Prostate gland (tissue), 2 donors: ENCODE measurements at regions not wholly inside any gene's neighbourhood (a gene's known extent, or its start where the extent isn't known, plus 50 kb on each side); places are given as distances from the start of the nearest gene placed in this dataset.

Experiments used
- DNase-seq: peaks from one replicate; pipeline ENCODE4 v3.0.0-alpha.2; 2019; ENCODE audit warnings: low spot score
- H3K27ac ChIP-seq, 2 donors: fragments of 200-600 bp; sonication (generic); 2 replicates each; pipeline ENCODE4 v1.5.1; 2017 to 2019
- H3K27me3 ChIP-seq: fragments of 200-600 bp; sonication (generic); replicated peaks from 2 replicates; pipeline ENCODE4 v1.5.1; 2019; ENCODE audit not compliant: insufficient read depth
- H3K36me3 ChIP-seq, 2 donors: fragments of 200-600 bp; sonication (generic); 1 replicate in 1 of 2; 2 replicates in 1 of 2; pipeline versions ENCODE4 v1.5.1 to v1.8.1; 2017 to 2019
- H3K4me1 ChIP-seq: fragments of 200-600 bp; sonication (generic); replicated peaks from 2 replicates; pipeline ENCODE4 v1.5.1; 2019
- H3K4me3 ChIP-seq, 2 donors: fragments of 200-600 bp; sonication (generic); 2 replicates each; pipeline ENCODE4 v1.5.1; 2017 to 2019
- H3K9me3 ChIP-seq: fragments of 200-600 bp; sonication (generic); 2 replicates; pipeline ENCODE4 v1.5.1; 2017
- POLR2A ChIP-seq: fragments of 450-650 bp; IDR thresholded peaks from one replicate; pipeline ENCODE4 v1.6.1; 2016; ENCODE audit warnings: antibody characterized with exemption, mild to moderate bottlenecking
- POLR2AphosphoS5 ChIP-seq: sonication (generic); formaldehyde crosslinking; IDR thresholded peaks from one replicate; pipeline ENCODE4 v1.6.1; 2017; ENCODE audit warnings: antibody characterized with exemption
- WGBS: methylation state at CpG from one replicate; pipeline ENCODE4 v1.1.5; 2018; 5-methylcytosine and 5-hydroxymethylcytosine counted together
- intact Hi-C: fragments of 100-400 bp; cut with DNase I; formaldehyde crosslinking; loops from one replicate; pipeline ENCODE4 v1.14.2; 2022
- TF ChIP-seq, protein P1 (sequence below), 4 experiments: fragments of 200-600 bp in 2 of 4; fragments of 450-650 bp in 2 of 4; sonication (generic) in 2 of 4; IDR thresholded peaks; 1 replicate in 3 of 4; 2 replicates in 1 of 4; pipeline ENCODE4 v1.5.1; 2016 to 2019; ENCODE audit warnings: antibody characterized with exemption in 4 of 4, mild to moderate bottlenecking in 2 of 4, moderate library complexity in 2 of 4

DNA sequence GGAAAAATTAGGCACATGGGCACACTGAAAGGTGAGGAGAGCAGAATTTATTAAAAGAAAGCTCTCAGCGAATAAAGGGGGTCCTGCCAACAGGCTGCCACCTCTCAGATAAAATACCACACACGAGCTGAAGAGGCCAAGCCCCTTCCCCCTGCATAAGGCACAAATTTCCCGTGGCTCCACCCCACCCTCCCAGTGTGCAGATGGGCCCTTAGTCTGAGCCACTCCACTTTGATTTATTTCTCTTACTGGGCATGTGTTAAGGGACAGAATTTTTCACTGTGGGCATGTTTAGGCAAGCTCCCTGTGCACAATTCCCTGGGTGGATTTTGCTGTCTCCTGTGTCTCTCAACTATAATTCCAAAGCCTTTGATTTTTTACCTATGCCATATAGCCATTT is 409.8 kb downstream of the TBL1XR1 start:
- 54% methylated on average over 3 of the region's 3 CpGs for WGBS

GRCh38 chr3:176785171-176785570 is 412.1 kb downstream of the TBL1XR1 start:
- no peak for DNase-seq
- no peaks in the 10 kb centered on the region for H3K4me1 ChIP-seq
- WGBS, result 15% methylated on average over 3 of the region's 3 CpGs
- no peak overlapping the region for H3K4me3 ChIP-seq
- H3K36me3 ChIP-seq, result no peaks in the 10 kb centered on the region
- intact Hi-C loops, result no loop called here
- H3K27ac ChIP-seq, result no peak overlapping the region
- H3K9me3 ChIP-seq, result no peaks in the 10 kb centered on the region
- TF ChIP-seq POLR2AphosphoS5 (no peak), POLR2A (no peak)
- TF ChIP-seq, protein P1, sequence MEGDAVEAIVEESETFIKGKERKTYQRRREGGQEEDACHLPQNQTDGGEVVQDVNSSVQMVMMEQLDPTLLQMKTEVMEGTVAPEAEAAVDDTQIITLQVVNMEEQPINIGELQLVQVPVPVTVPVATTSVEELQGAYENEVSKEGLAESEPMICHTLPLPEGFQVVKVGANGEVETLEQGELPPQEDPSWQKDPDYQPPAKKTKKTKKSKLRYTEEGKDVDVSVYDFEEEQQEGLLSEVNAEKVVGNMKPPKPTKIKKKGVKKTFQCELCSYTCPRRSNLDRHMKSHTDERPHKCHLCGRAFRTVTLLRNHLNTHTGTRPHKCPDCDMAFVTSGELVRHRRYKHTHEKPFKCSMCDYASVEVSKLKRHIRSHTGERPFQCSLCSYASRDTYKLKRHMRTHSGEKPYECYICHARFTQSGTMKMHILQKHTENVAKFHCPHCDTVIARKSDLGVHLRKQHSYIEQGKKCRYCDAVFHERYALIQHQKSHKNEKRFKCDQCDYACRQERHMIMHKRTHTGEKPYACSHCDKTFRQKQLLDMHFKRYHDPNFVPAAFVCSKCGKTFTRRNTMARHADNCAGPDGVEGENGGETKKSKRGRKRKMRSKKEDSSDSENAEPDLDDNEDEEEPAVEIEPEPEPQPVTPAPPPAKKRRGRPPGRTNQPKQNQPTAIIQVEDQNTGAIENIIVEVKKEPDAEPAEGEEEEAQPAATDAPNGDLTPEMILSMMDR (IDR thresholded peaks at IDR 0.05), result no peak
- H3K27me3 ChIP-seq, result no peaks in the 10 kb centered on the region

More for the DNA sequence above, 409.8 kb downstream of the TBL1XR1 start:
- Histone ChIP-seq H3K4me1 (no peaks in the 10 kb centered on the region), H3K9me3 (no peaks in the 10 kb centered on the region), H3K27ac (no peak overlapping the region), H3K36me3 (no peaks in the 10 kb centered on the region), H3K27me3 (no peaks in the 10 kb centered on the region), H3K4me3 (no peak overlapping the region)
- intact Hi-C loops, result no loop called here
- DNase-seq, result no peak
- TF ChIP-seq POLR2AphosphoS5, result no peak

DNA sequence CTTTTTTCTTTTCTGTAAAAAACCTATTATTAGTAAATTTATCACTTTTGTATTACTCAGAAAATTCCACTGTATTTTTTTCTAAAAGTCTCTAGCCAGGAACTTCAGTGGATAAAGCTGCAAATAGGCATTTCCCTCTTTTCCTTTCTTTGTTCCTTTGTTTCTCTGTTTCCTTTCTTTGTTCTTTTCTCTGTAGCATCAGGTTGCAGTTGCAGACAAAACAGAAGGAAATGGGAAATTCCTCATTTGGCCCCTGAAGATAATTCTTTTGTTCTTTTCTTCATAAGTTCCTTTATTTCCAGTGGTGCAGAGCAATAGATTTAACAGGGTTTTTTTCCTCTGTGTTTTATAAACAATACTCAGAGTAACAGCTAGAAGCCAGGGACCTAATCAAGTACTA is 416.5 kb downstream of the TBL1XR1 start:
- intact Hi-C loops, result no loop called here
- H3K27ac ChIP-seq, result no peak overlapping the region
- DNase-seq, result no peak
- no peaks in the 10 kb centered on the region for H3K9me3 ChIP-seq
- H3K4me3 ChIP-seq, result no peak overlapping the region
- TF ChIP-seq, protein P1 (IDR thresholded peaks at IDR 0.05), result no peak
- TF ChIP-seq POLR2A (no peak), POLR2AphosphoS5 (no peak)
- no peaks in the 10 kb centered on the region for H3K27me3 ChIP-seq
- no peaks in the 10 kb centered on the region for H3K4me1 ChIP-seq
- no peaks in the 10 kb centered on the region for H3K36me3 ChIP-seq

DNA sequence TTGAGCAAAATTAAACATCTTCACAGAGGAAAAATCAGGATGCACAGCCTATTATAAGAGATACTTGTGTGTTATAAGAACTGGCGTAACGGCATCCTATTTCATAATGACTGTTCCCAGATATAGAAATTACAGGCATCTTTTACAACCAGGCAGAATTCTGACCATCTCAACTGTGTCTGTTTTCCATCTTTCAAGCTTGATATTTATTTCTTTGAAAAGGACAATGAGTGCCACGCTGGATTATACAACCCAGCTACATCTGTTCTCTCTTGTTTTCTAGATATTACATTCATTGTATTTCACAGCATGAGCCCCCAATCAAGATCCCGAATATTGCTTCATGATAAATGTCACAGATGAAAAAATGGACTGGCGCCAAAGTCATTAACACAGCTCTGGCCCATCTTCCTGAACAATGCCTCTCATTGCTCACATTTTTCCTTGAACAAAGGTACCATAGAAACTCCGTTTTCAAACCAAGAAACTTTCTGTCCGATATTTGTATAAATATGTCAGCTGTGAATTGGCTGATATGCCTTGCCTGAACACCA is 420.6 kb downstream of the TBL1XR1 start:
- Histone ChIP-seq H3K9me3 (no peaks in the 10 kb centered on the region), H3K4me1 (no peaks in the 10 kb centered on the region), H3K4me3 (no peak overlapping the region), H3K36me3 (no peaks in the 10 kb centered on the region), H3K27me3 (no peaks in the 10 kb centered on the region), H3K27ac (no peak overlapping the region)
- DNase-seq, result no peak
- 59% methylated on average over 7 of the region's 7 CpGs for WGBS
- intact Hi-C loops, result no loop called here
- TF ChIP-seq POLR2A (no peak), POLR2AphosphoS5 (no peak)
- TF ChIP-seq, protein P1 (IDR thresholded peaks at IDR 0.05), result no peak

DNA sequence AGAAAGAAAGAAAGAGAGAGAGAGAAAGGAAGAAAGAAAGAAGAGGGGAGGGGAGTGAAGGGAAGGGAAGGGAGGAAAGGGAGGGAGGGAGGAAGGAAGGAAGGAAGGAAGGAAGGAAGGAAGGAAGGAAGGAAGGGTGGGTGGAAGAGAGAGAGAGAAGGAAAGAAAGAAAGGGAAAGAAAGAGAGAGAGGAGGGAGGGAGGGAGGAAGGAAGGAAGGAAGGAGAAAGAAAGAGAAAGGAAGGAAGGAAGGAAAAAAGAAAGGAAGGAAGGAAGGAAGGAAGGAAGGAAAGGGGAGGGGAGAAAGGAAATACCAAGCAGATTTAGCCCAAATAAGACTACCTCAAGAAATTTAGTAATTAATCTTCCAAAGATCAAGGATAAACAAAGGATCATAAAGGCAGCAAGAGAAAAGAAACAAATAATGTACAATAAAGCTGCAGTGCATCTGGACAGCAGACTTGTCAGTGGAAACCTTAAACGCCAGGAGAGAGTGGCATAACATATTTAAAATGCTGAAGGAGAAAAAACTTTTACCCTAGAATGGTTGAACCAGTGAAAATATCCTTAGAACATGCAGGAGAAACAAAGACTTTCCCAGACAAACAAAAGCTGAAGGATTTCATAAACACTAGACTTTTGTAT is 427.6 kb downstream of the TBL1XR1 start:
- DNase-seq, result no peak
- no peak overlapping the region for H3K27ac ChIP-seq
- H3K9me3 ChIP-seq, result no peaks in the 10 kb centered on the region
- no peak for TF ChIP-seq POLR2A
- 38% methylated on average over 1 of the region's 1 CpG for WGBS
- no peaks in the 10 kb centered on the region for H3K27me3 ChIP-seq
- no peaks in the 10 kb centered on the region for H3K4me1 ChIP-seq
- intact Hi-C loops, result no loop called here
- H3K36me3 ChIP-seq, result no peaks in the 10 kb centered on the region
- no peak overlapping the region for H3K4me3 ChIP-seq

- no peak overlapping the region for H3K27ac ChIP-seq
These were observed 429.9 kb downstream of the TBL1XR1 start for GRCh38 chr3:176767385-176767784.

More at GRCh38 chr3:176767385-176767784, 429.9 kb downstream of the TBL1XR1 start:
- peak; percentile 4 for DNase-seq
- Histone ChIP-seq H3K27me3 (no peaks in the 10 kb centered on the region), H3K9me3 (no peaks in the 10 kb centered on the region), H3K4me1 (no peaks in the 10 kb centered on the region), H3K4me3 (no peak overlapping the region), H3K36me3 (no peaks in the 10 kb centered on the region)
- 61% methylated on average over 2 of the region's 2 CpGs for WGBS
- intact Hi-C loops, result no loop called here
- TF ChIP-seq POLR2A (no peak), POLR2AphosphoS5 (no peak)
- TF ChIP-seq, protein P1 (IDR thresholded peaks at IDR 0.05), result no peak
